IMR-90 (cell line): ENCODE measurements at regions not wholly inside any gene's neighbourhood (a gene's known extent, or its start where the extent isn't known, plus 50 kb on each side); places are given as distances from the start of the nearest gene placed in this dataset.

Source experiments
- ATAC-seq: fragments of 200-7000 bp; cut with Tn5 transposase; 2 replicates; pipeline ENCODE4 v1.9.1; 2020; ENCODE audit warnings: low read depth, mild to moderate bottlenecking, moderate library complexity
- BruUV-seq: library from RNA; stranded (reverse); fragments of 400-500 nt; replicated peaks from 2 replicates; lab custom pipeline; 2021; lab: Mats Ljungman, UMichigan
- CTCF ChIA-PET: fragments of 300-600 bp; formaldehyde crosslinking; extraction: SDS; loops from one replicate; lab custom pipeline; 2021; ENCODE audit warnings: antibody characterized with exemption; lab: Yijun Ruan, JAX
- POLR2A ChIA-PET: fragments of 300-600 bp; sonication (Branson Sonifier 250); formaldehyde crosslinking; loops from one replicate; lab custom pipeline; 2022; ENCODE audit warnings: antibody characterized with exemption; ENCODE audit not compliant: unreplicated experiment; lab: Charles Lee
- DNase-seq: peaks from one replicate; pipeline ENCODE4 v3.0.0; 2013
- H2AFZ ChIP-seq: replicated peaks from 2 replicates; pipeline ENCODE3; 2013; ENCODE audit warnings: low read length, mild to moderate bottlenecking; ENCODE audit not compliant: poor library complexity
- H2AK5ac ChIP-seq: 2 replicates; pipeline ENCODE4 v1.6.1; 2013; ENCODE audit warnings: low read depth, low read length, inconsistent platforms
- H2AK9ac ChIP-seq: replicated peaks from 2 replicates; pipeline ENCODE3; 2013; ENCODE audit warnings: mild to moderate bottlenecking, low read depth, low read length, moderate library complexity; ENCODE audit not compliant: poor library complexity
- H2BK120ac ChIP-seq: 2 replicates; pipeline ENCODE4 v1.6.1; 2013; ENCODE audit warnings: low read depth, low read length, inconsistent platforms
- H2BK15ac ChIP-seq: 3 replicates; pipeline ENCODE4 v1.6.1; 2013; ENCODE audit warnings: low read depth, low read length, inconsistent platforms
- H2BK20ac ChIP-seq: 2 replicates; pipeline ENCODE4 v1.6.1; 2013; ENCODE audit warnings: low read depth, mild to moderate bottlenecking, inconsistent platforms, low read length, moderate library complexity
- H2BK5ac ChIP-seq: 2 replicates; pipeline ENCODE4 v1.6.1; 2013; ENCODE audit warnings: mild to moderate bottlenecking, low read depth, low read length, inconsistent platforms; ENCODE audit not compliant: poor library complexity, severe bottlenecking
- H3K14ac ChIP-seq: replicated peaks from 2 replicates; pipeline ENCODE4 v1.6.1; 2013; ENCODE audit warnings: low read depth, low read length, inconsistent platforms
- H3K18ac ChIP-seq: 2 replicates; pipeline ENCODE4 v1.6.1; 2013; ENCODE audit warnings: low read depth, low read length, control low read depth
- H3K23ac ChIP-seq: 2 replicates; pipeline ENCODE4 v1.6.1; 2013; ENCODE audit warnings: low read depth, low read length, inconsistent platforms
- H3K27ac ChIP-seq: 2 replicates; pipeline ENCODE4 v1.5.1; 2013; ENCODE audit warnings: mild to moderate bottlenecking, control low read depth, low read length; ENCODE audit not compliant: insufficient read depth
- H3K27me3 ChIP-seq: 2 replicates; pipeline ENCODE4 v1.6.1; 2013; ENCODE audit warnings: low read length; ENCODE audit not compliant: control insufficient read depth, insufficient read depth
- H3K36me3 ChIP-seq: 2 replicates; pipeline ENCODE4 v1.6.1; 2013; ENCODE audit warnings: low read length, mixed read lengths; ENCODE audit not compliant: control insufficient read depth, insufficient read depth
- H3K4ac ChIP-seq: 2 replicates; pipeline ENCODE4 v1.6.1; 2013; ENCODE audit warnings: low read depth, low read length, inconsistent platforms
- H3K4me1 ChIP-seq: 2 replicates; pipeline ENCODE4 v1.6.1; 2013; ENCODE audit warnings: low read length, mixed read lengths; ENCODE audit not compliant: control insufficient read depth, insufficient read depth
- H3K4me2 ChIP-seq: 2 replicates; pipeline ENCODE4 v1.6.1; 2013; ENCODE audit warnings: low read depth, mild to moderate bottlenecking, control low read depth, low read length, moderate library complexity
- H3K4me3 ChIP-seq: 2 replicates; pipeline ENCODE4 v1.5.1; 2013; ENCODE audit warnings: low read depth, mild to moderate bottlenecking, control low read depth, low read length, moderate library complexity; ENCODE audit not compliant: insufficient read depth
- H3K56ac ChIP-seq: 2 replicates; pipeline ENCODE4 v1.6.1; 2013; ENCODE audit warnings: low read length, inconsistent platforms; ENCODE audit not compliant: insufficient read depth; ENCODE audit errors: extremely low read depth
- H3K79me1 ChIP-seq, 2 experiments: 2 replicates each; pipeline ENCODE4 v1.6.1; 2013; ENCODE audit warnings: low read length in 2 of 2, inconsistent platforms in 1 of 2, low read depth in 1 of 2
- H3K9ac ChIP-seq: 2 replicates; pipeline ENCODE4 v1.6.1; 2013; ENCODE audit warnings: low read depth, low read length, control low read depth
- H3K9me1 ChIP-seq: 2 replicates; pipeline ENCODE4 v1.6.1; 2013; ENCODE audit warnings: low read length, inconsistent platforms; ENCODE audit not compliant: insufficient read depth
- H3K9me3 ChIP-seq: 2 replicates; pipeline ENCODE4 v1.6.1; 2013; ENCODE audit warnings: low read length; ENCODE audit not compliant: control insufficient read depth, insufficient read depth
- H4K20me1 ChIP-seq: 2 replicates; pipeline ENCODE4 v1.6.1; 2013; ENCODE audit warnings: low read length, inconsistent platforms; ENCODE audit not compliant: insufficient read depth
- H4K5ac ChIP-seq: 2 replicates; pipeline ENCODE4 v1.6.1; 2013; ENCODE audit warnings: mild to moderate bottlenecking, low read depth, low read length, control low read depth
- H4K8ac ChIP-seq, 2 experiments: 2 replicates each; pipeline ENCODE4 v1.6.1; 2013; ENCODE audit warnings: low read depth in 2 of 2, low read length in 2 of 2, control low read depth in 1 of 2, inconsistent platforms in 1 of 2
- H4K91ac ChIP-seq: 2 replicates; pipeline ENCODE4 v1.6.1; 2013; ENCODE audit warnings: low read depth, low read length, inconsistent platforms; ENCODE audit not compliant: insufficient read depth
- CHD1 ChIP-seq: IDR thresholded peaks from 2 replicates; pipeline ENCODE4 v1.6.1; 2012; ENCODE audit warnings: low read depth, low read length, improper control_type of control experiment
- MXI1 ChIP-seq: IDR thresholded peaks from 2 replicates; pipeline ENCODE4 v1.6.1; 2012; ENCODE audit warnings: low read depth, mild to moderate bottlenecking, low read length, moderate library complexity, borderline replicate concordance
- POLR2A ChIP-seq: IDR thresholded peaks from 2 replicates; pipeline ENCODE4 v1.6.1; 2012; ENCODE audit warnings: mild to moderate bottlenecking, low read depth, low read length
- WGBS, 2 experiments: methylation state at CpG; one replicate each; pipeline versions ENCODE4 v1.1.5 to v1.1.7; 2013; ENCODE audit warnings: missing lambda C conversion rate in 2 of 2; ENCODE audit not compliant: insufficient read length in 1 of 2; ENCODE audit errors: extremely low coverage in 2 of 2; 5-methylcytosine and 5-hydroxymethylcytosine counted together
- dilution Hi-C: fragments of 300-500 bp; cut with HindIII; formaldehyde crosslinking; loops from one replicate; pipeline ENCODE4 v1.14.3; 2018; ENCODE audit warnings: low sequenced_read_pairs; ENCODE audit not compliant: unreplicated experiment
- in situ Hi-C: fragments of 300-500 bp; cut with MboI; formaldehyde crosslinking; loops from 3 replicates; pipeline ENCODE4 v1.14.3; 2019; ENCODE audit warnings: low sequenced_read_pairs, inconsistent platforms, mixed read lengths
- intact Hi-C: fragments of 100-400 bp; cut with micrococcal nuclease; formaldehyde crosslinking; loops from 2 replicates; pipeline ENCODE4 v1.10.0; 2022
- TF ChIP-seq, protein P1 (sequence below): fragments of 150-350 bp; IDR thresholded peaks from 2 replicates; pipeline ENCODE4 v1.6.1; 2017; ENCODE audit warnings: mild to moderate bottlenecking, antibody characterized with exemption, low read length, low read depth

GRCh38 chr3:17951241-17951640 is 208.8 kb upstream of the TBC1D5 start:
- Histone ChIP-seq H3K4me1 (no peaks in the 10 kb centered on the region), H3K18ac (no peak overlapping the region), H3K4me3 (no peak overlapping the region), H3K27ac (no peak overlapping the region), H4K8ac (no peak overlapping the region), H2BK120ac (no peak overlapping the region), H3K9me3 (no peaks in the 10 kb centered on the region), H3K79me1 (no peaks in the 10 kb centered on the region), H3K4me2 (no peak overlapping the region), H2BK20ac (no peak overlapping the region), H3K23ac (no peak overlapping the region), H4K5ac (no peak overlapping the region), H3K4ac (no peak overlapping the region), H3K14ac (no peak overlapping the region), H2AFZ (no peak overlapping the region), H2AK5ac (no peak overlapping the region), H2BK5ac (no peak overlapping the region), H3K27me3 (no peaks in the 10 kb centered on the region), H3K9ac (no peak overlapping the region), H3K9me1 (no peaks in the 10 kb centered on the region), H3K36me3 (no peaks in the 10 kb centered on the region), H4K20me1 (no peaks in the 10 kb centered on the region), H2AK9ac (no peak overlapping the region), H4K91ac (no peak overlapping the region), H3K56ac (no peak overlapping the region), H2BK15ac (no peak overlapping the region)
- ChIA-PET CTCF (no interaction called here), POLR2A (no interaction called here)
- TF ChIP-seq POLR2A (no peak), MXI1 (no peak), CHD1 (no peak)
- TF ChIP-seq, protein P1, sequence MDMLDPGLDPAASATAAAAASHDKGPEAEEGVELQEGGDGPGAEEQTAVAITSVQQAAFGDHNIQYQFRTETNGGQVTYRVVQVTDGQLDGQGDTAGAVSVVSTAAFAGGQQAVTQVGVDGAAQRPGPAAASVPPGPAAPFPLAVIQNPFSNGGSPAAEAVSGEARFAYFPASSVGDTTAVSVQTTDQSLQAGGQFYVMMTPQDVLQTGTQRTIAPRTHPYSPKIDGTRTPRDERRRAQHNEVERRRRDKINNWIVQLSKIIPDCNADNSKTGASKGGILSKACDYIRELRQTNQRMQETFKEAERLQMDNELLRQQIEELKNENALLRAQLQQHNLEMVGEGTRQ = no peak
- in situ Hi-C loops = no loop called here
- intact Hi-C loops = no loop called here
- BruUV-seq = no TSS peak
- dilution Hi-C loops = no loop called here
- DNase-seq (no peak), ATAC-seq (no peak)
- no CpG with 5 or more reads among the region's 2 CpGs for WGBS, 2 experiments
